HepG2 (cell line): ENCODE measurements at regions not wholly inside any gene's neighbourhood (a gene's known extent, or its start where the extent isn't known, plus 50 kb on each side); places are given as distances from the start of the nearest gene placed in this dataset.

Source experiments
- ATAC-seq: fragments of 200-7000 bp; cut with Tn5 transposase; 3 replicates; pipeline ENCODE4 v1.9.1; 2020; ENCODE audit warnings: mild to moderate bottlenecking, moderate library complexity
- BruUV-seq: library from RNA; stranded (reverse); fragments of 400-500 nt; replicated peaks from 2 replicates; lab custom pipeline; 2021; lab: Mats Ljungman, UMichigan
- CTCF ChIA-PET: fragments of 300-600 bp; formaldehyde crosslinking; extraction: SDS; loops from one replicate; lab custom pipeline; 2021; ENCODE audit warnings: low total read pairs, inconsistent platforms, low intra/inter-chr PET ratio; lab: Yijun Ruan, JAX
- POLR2A ChIA-PET: fragments of 350-600 bp; sonication (Branson Sonifier 250); formaldehyde crosslinking; loops from one replicate; lab custom pipeline; 2020; ENCODE audit warnings: antibody characterized with exemption, inconsistent platforms; lab: Yijun Ruan, JAX
- DNase-seq: peaks from one replicate; pipeline ENCODE4 v3.0.0-alpha.2; 2015; ENCODE audit warnings: low spot score
- FAIRE-seq: peaks from 3 replicates; lab custom pipeline; 2011; peaks lifted over from hg19 to GRCh38; lab: Jason Lieb, UNC
- H2AFZ ChIP-seq: one replicate; pipeline ENCODE4 v1.6.1; 2011; ENCODE audit warnings: low read length, inconsistent platforms
- H3K27ac ChIP-seq: fragments of 300-600 bp; 3 replicates; pipeline ENCODE4 v1.8.0; 2011; ENCODE audit warnings: mixed run types, mild to moderate bottlenecking, mixed read lengths, low read length, inconsistent platforms; ENCODE audit not compliant: insufficient read depth; ENCODE audit errors: extremely low read length
- H3K27me3 ChIP-seq, 2 experiments: fragments of 200-600 bp in 1 of 2; 2 replicates in 1 of 2; 3 replicates in 1 of 2; pipeline versions ENCODE4 v1.6.0 to v1.8.0; 2011; ENCODE audit warnings: low read length in 2 of 2, mild to moderate bottlenecking in 2 of 2, moderate library complexity in 2 of 2, inconsistent platforms in 1 of 2; ENCODE audit not compliant: insufficient read depth in 2 of 2, control insufficient read depth in 1 of 2
- H3K36me3 ChIP-seq, 2 experiments: fragments of 200-600 bp in 1 of 2; replicated peaks in 1 of 2; 2 replicates in 1 of 2; 3 replicates in 1 of 2; pipeline versions ENCODE4 v1.5.1 to v1.8.0; 2011; ENCODE audit warnings: low read length in 2 of 2, inconsistent platforms in 1 of 2; ENCODE audit not compliant: insufficient read depth in 2 of 2, control insufficient read depth in 1 of 2
- H3K4me1 ChIP-seq: 2 replicates; pipeline ENCODE4 v1.5.1; 2012; ENCODE audit warnings: low read length, inconsistent platforms; ENCODE audit not compliant: insufficient read depth
- H3K4me2 ChIP-seq: 2 replicates; pipeline ENCODE4 v1.6.0; 2011; ENCODE audit warnings: low read depth, low read length, inconsistent platforms
- H3K4me3 ChIP-seq, 3 experiments: fragments of 200-600 bp in 1 of 3; sonication (generic), shearing (Covaris generic) in 1 of 3; replicated peaks in 1 of 3; 2 replicates each; pipeline ENCODE4 v1.5.1; 2011 to 2016; ENCODE audit warnings: low read length in 3 of 3, inconsistent platforms in 2 of 3, low read depth in 2 of 3, mild to moderate bottlenecking in 2 of 3, control low read depth in 1 of 3, mixed read lengths in 1 of 3; ENCODE audit not compliant: insufficient read depth in 1 of 3
- H3K79me2 ChIP-seq: one replicate; pipeline ENCODE4 v1.6.1; 2011; ENCODE audit warnings: low read length, inconsistent platforms; ENCODE audit not compliant: insufficient read depth
- H3K9ac ChIP-seq: 2 replicates; pipeline ENCODE4 v1.6.0; 2011; ENCODE audit warnings: mild to moderate bottlenecking, low read depth, low read length, inconsistent platforms; ENCODE audit not compliant: insufficient read depth
- H3K9me3 ChIP-seq: 2 replicates; pipeline ENCODE4 v1.5.1; 2012; ENCODE audit warnings: mild to moderate bottlenecking, low read length
- H4K20me1 ChIP-seq: 2 replicates; pipeline ENCODE4 v1.6.0; 2011; ENCODE audit warnings: inconsistent platforms, mild to moderate bottlenecking, low read length, moderate library complexity; ENCODE audit not compliant: insufficient read depth
- DMAP1 ChIP-seq: IDR thresholded peaks from 2 replicates; pipeline ENCODE4 v1.6.1; 2016
- FLYWCH1 ChIP-seq: sonication (generic); formaldehyde crosslinking; IDR thresholded peaks from 2 replicates; pipeline ENCODE4 v1.8.1; 2023; ENCODE audit warnings: mild to moderate bottlenecking, missing genetic modification reagents
- GATAD2A ChIP-seq: IDR thresholded peaks from 2 replicates; pipeline ENCODE4 v1.6.1; 2016
- JUND ChIP-seq: sonication (generic); formaldehyde crosslinking; IDR thresholded peaks from 2 replicates; pipeline ENCODE4 v1.8.0; 2022; ENCODE audit warnings: mild to moderate bottlenecking, missing genetic modification reagents
- MAF1 ChIP-seq: sonication (generic); formaldehyde crosslinking; IDR thresholded peaks from 2 replicates; pipeline ENCODE4 v1.5.0; 2020; ENCODE audit warnings: missing genetic modification reagents, borderline replicate concordance
- REXO4 ChIP-seq: sonication (generic); formaldehyde crosslinking; IDR thresholded peaks from 2 replicates; pipeline ENCODE4 v1.8.0; 2022; ENCODE audit warnings: missing genetic modification reagents, mild to moderate bottlenecking, borderline replicate concordance
- TEAD2 ChIP-seq: sonication (generic); formaldehyde crosslinking; IDR thresholded peaks from 2 replicates; pipeline ENCODE4 v1.9.0; 2021; ENCODE audit warnings: missing genetic modification reagents
- ZBTB20 ChIP-seq: sonication (generic); formaldehyde crosslinking; IDR thresholded peaks from 2 replicates; pipeline ENCODE4 v1.8.1; 2023; ENCODE audit warnings: missing genetic modification reagents, low read depth, mild to moderate bottlenecking, borderline replicate concordance
- ZEB1 ChIP-seq: IDR thresholded peaks from 2 replicates; pipeline ENCODE4 v1.6.1; 2012; ENCODE audit warnings: mild to moderate bottlenecking, low read depth, inconsistent platforms; ENCODE audit not compliant: insufficient replicate concordance
- ZFP36L2 ChIP-seq: sonication (generic); formaldehyde crosslinking; IDR thresholded peaks from 2 replicates; pipeline ENCODE4 v1.4.0; 2020; ENCODE audit warnings: missing genetic modification reagents
- ZNF331 ChIP-seq: sonication (generic); formaldehyde crosslinking; IDR thresholded peaks from 2 replicates; pipeline ENCODE4 v1.4.0; 2020; ENCODE audit warnings: missing genetic modification reagents
- ZNF580 ChIP-seq: IDR thresholded peaks from 2 replicates; pipeline ENCODE4 v1.6.1; 2016; ENCODE audit warnings: low read depth, borderline replicate concordance
- ZNF773 ChIP-seq: sonication (generic); formaldehyde crosslinking; IDR thresholded peaks from 2 replicates; pipeline ENCODE4 v1.4.0; 2020; ENCODE audit warnings: missing genetic modification reagents, borderline replicate concordance
- ZNF879 ChIP-seq: sonication (generic); formaldehyde crosslinking; IDR thresholded peaks from 2 replicates; pipeline ENCODE4 v1.8.1; 2023; ENCODE audit warnings: missing genetic modification reagents
- ZZZ3 ChIP-seq: sonication (generic); formaldehyde crosslinking; IDR thresholded peaks from 2 replicates; pipeline ENCODE4 v1.4.0; 2020; ENCODE audit warnings: missing genetic modification reagents, mild to moderate bottlenecking, borderline replicate concordance
- WGBS: methylation state at CpG from one replicate; pipeline ENCODE4 v1.1.6; 2017; ENCODE audit warnings: low lambda C conversion rate; 5-methylcytosine and 5-hydroxymethylcytosine counted together
- in situ Hi-C: cut with HindIII; loops from 2 replicates; pipeline ENCODE4 v1.10.0; 2017; ENCODE audit warnings: low pct_unique_long_range_greater_than_20kb; ENCODE audit not compliant: extremely low pct_ligation_motif_present
- intact Hi-C: fragments of 100-400 bp; cut with micrococcal nuclease; formaldehyde crosslinking; loops from one replicate; pipeline ENCODE4 v1.10.0; 2022; ENCODE audit not compliant: unreplicated experiment
- TF ChIP-seq, protein P1 (sequence below): sonication (generic); formaldehyde crosslinking; IDR thresholded peaks from 2 replicates; pipeline ENCODE4 v1.4.0; 2020; ENCODE audit warnings: missing genetic modification reagents
- TF ChIP-seq, protein P2 (sequence below): sonication (generic); formaldehyde crosslinking; IDR thresholded peaks from 2 replicates; pipeline ENCODE4 v1.5.0; 2020; ENCODE audit warnings: missing genetic modification reagents
- TF ChIP-seq, protein P3 (sequence below): sonication (generic); formaldehyde crosslinking; IDR thresholded peaks from 2 replicates; pipeline ENCODE4 v1.8.0; 2022; ENCODE audit warnings: missing genetic modification reagents, mild to moderate bottlenecking, moderate library complexity, borderline replicate concordance
- TF ChIP-seq, protein P4 (sequence below), 2 experiments: sonication (generic) in 1 of 2; formaldehyde crosslinking in 1 of 2; IDR thresholded peaks; 2 replicates each; pipeline versions ENCODE4 v1.4.0 to v1.6.1; 2018 to 2020; ENCODE audit warnings: missing genetic modification reagents in 2 of 2, borderline replicate concordance in 1 of 2, low read depth in 1 of 2, mild to moderate bottlenecking in 1 of 2, missing biosample characterization in 1 of 2

DNA sequence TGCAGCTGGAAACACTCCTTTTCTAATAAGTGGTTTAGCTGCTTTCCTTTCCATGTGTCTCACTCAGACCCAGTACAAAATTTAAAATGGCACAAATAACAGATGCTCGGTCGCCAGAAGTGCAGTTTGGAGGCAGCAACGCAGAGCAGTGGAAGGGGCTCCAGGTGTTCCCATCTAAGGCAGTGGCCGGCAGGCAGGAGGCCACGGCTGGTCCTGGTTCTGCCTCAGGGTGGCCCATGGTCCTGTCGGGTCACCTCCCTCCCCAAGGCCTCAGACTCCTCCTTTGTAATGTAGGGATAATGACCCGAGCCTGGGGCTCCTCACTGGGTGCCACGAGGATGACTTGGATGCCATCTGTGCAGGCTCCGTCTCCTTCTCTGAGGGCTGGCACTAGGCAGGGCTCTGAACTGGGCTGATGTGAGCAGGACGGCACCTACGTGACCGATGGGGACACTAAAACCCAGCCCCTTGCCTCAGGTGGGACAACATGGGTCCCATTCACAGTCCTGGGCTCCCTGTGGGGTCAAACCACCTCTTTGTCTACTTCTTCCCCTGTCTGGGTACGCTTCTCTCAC lies 80.9 kb upstream of the SLC66A3 start (continued):
- TF ChIP-seq, protein P1, sequence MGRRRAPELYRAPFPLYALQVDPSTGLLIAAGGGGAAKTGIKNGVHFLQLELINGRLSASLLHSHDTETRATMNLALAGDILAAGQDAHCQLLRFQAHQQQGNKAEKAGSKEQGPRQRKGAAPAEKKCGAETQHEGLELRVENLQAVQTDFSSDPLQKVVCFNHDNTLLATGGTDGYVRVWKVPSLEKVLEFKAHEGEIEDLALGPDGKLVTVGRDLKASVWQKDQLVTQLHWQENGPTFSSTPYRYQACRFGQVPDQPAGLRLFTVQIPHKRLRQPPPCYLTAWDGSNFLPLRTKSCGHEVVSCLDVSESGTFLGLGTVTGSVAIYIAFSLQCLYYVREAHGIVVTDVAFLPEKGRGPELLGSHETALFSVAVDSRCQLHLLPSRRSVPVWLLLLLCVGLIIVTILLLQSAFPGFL (CRISPR knock-in tag): no peak
- TF ChIP-seq ZEB1 (no peak), ZNF773 (CRISPR knock-in tag) (no peak)
- TF ChIP-seq, protein P2, sequence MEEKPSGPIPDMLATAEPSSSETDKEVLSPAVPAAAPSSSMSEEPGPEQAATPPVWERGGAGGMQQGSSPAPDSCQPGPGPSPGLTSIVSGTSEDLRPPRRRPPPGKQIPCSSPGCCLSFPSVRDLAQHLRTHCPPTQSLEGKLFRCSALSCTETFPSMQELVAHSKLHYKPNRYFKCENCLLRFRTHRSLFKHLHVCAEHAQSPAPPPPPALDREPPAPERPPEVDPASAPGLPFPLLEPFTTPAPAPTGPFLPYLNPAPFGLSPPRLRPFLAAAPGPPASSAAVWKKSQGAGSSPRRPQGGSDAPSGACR (CRISPR knock-in tag): no peak

- Histone ChIP-seq H3K9me3 (no peaks in the 10 kb centered on the region), H3K4me3 (no peak overlapping the region), H3K9ac (no peak overlapping the region), H3K4me2 (no peak overlapping the region), H3K4me1 (no peaks in the 10 kb centered on the region), H3K27me3 (peaks cover 7 to 76% of the 10 kb centered on the region in 2 experiments; a peak in 4 of 5 replicates), H3K36me3 (no peaks in the 10 kb centered on the region), H4K20me1 (no peaks in the 10 kb centered on the region), H3K27ac (no peak overlapping the region), H2AFZ (no peak overlapping the region), H3K79me2 (no peaks in the 10 kb centered on the region)
- WGBS: 39% methylated on average over 5 of the region's 5 CpGs
- in situ Hi-C loops: no loop called here
- ChIA-PET POLR2A (no interaction called here), CTCF (no interaction called here)
- no TSS peak for BruUV-seq
- no peak for DNase-seq
- no peak for FAIRE-seq
- no peak for ATAC-seq
- intact Hi-C loops: no loop called here
- TF ChIP-seq FLYWCH1 (CRISPR knock-in tag) (no peak), REXO4 (CRISPR knock-in tag) (no peak), GATAD2A (CRISPR knock-in tag) (no peak), TEAD2 (CRISPR knock-in tag) (no peak), MAF1 (CRISPR knock-in tag) (no peak), ZNF879 (CRISPR knock-in tag) (no peak), DMAP1 (no peak), ZBTB20 (CRISPR knock-in tag) (no peak), ZNF331 (CRISPR knock-in tag) (no peak), ZZZ3 (CRISPR knock-in tag) (no peak), ZFP36L2 (no peak), JUND (CRISPR knock-in tag) (no peak), ZNF580 (CRISPR knock-in tag) (no peak)
- TF ChIP-seq, protein P3, sequence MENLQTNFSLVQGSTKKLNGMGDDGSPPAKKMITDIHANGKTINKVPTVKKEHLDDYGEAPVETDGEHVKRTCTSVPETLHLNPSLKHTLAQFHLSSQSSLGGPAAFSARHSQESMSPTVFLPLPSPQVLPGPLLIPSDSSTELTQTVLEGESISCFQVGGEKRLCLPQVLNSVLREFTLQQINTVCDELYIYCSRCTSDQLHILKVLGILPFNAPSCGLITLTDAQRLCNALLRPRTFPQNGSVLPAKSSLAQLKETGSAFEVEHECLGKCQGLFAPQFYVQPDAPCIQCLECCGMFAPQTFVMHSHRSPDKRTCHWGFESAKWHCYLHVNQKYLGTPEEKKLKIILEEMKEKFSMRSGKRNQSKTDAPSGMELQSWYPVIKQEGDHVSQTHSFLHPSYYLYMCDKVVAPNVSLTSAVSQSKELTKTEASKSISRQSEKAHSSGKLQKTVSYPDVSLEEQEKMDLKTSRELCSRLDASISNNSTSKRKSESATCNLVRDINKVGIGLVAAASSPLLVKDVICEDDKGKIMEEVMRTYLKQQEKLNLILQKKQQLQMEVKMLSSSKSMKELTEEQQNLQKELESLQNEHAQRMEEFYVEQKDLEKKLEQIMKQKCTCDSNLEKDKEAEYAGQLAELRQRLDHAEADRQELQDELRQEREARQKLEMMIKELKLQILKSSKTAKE (CRISPR knock-in tag): no peak
- TF ChIP-seq, protein P4, sequence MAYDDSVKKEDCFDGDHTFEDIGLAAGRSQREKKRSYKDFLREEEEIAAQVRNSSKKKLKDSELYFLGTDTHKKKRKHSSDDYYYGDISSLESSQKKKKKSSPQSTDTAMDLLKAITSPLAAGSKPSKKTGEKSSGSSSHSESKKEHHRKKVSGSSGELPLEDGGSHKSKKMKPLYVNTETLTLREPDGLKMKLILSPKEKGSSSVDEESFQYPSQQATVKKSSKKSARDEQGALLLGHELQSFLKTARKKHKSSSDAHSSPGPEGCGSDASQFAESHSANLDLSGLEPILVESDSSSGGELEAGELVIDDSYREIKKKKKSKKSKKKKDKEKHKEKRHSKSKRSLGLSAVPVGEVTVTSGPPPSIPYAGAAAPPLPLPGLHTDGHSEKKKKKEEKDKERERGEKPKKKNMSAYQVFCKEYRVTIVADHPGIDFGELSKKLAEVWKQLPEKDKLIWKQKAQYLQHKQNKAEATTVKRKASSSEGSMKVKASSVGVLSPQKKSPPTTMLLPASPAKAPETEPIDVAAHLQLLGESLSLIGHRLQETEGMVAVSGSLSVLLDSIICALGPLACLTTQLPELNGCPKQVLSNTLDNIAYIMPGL (CRISPR knock-in tag; IDR thresholded peaks at IDR 0.05; ENCODE audit: borderline replicate concordance in 1 of 2, low read depth in 1 of 2): no peak
These were observed 80.0 kb upstream of the SLC66A3 start for GRCh38 chr2:11075221-11075620.
